ENCODE measurements at regions not wholly inside any gene's neighbourhood (a gene's known extent, or its start where the extent isn't known, plus 50 kb on each side); places are given as distances from the start of the nearest gene placed in this dataset.

GRCh38 chr3:10574101-10574620, 68.8 kb upstream of the ATP2B2 start:
- no peak for TF ChIP-seq EZH2 (IDR thresholded peaks at IDR 0.05; ENCODE audit: insufficient read depth, poor library complexity, severe bottlenecking)
- TF ChIP-seq EZH2phosphoT487 (IDR thresholded peaks at IDR 0.05; ENCODE audit: insufficient read depth, low read depth): no peak
